ENCODE measurements at regions not wholly inside any gene's neighbourhood (a gene's known extent, or its start where the extent isn't known, plus 50 kb on each side); places are given as distances from the start of the nearest gene placed in this dataset.
"Not testable (repeated sequence)": the region's sequence is repeated elsewhere in the genome, so short reads cannot be mapped to it uniquely, and the experiment has no call there.

- TF ChIP-seq, protein P1, sequence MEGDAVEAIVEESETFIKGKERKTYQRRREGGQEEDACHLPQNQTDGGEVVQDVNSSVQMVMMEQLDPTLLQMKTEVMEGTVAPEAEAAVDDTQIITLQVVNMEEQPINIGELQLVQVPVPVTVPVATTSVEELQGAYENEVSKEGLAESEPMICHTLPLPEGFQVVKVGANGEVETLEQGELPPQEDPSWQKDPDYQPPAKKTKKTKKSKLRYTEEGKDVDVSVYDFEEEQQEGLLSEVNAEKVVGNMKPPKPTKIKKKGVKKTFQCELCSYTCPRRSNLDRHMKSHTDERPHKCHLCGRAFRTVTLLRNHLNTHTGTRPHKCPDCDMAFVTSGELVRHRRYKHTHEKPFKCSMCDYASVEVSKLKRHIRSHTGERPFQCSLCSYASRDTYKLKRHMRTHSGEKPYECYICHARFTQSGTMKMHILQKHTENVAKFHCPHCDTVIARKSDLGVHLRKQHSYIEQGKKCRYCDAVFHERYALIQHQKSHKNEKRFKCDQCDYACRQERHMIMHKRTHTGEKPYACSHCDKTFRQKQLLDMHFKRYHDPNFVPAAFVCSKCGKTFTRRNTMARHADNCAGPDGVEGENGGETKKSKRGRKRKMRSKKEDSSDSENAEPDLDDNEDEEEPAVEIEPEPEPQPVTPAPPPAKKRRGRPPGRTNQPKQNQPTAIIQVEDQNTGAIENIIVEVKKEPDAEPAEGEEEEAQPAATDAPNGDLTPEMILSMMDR (IDR thresholded peaks at IDR 0.05; ENCODE audit: low read length, missing control alignments) = no peak
- DNase-seq (ENCODE audit: low read depth) = no peak
- H3K4me3 ChIP-seq (replicated peaks; ENCODE audit: low read depth, low read length) = no peak overlapping the region
These were observed 106.7 kb upstream of the UBAC2 start for GRCh38 chr13:99093997-99094396.

GRCh38 chr13:99101831-99102230 lies 98.8 kb upstream of the UBAC2 start:
- not testable (repeated sequence) for DNase-seq (ENCODE audit: low read depth); H3K4me3 ChIP-seq (replicated peaks; ENCODE audit: low read depth, low read length)

DNA sequence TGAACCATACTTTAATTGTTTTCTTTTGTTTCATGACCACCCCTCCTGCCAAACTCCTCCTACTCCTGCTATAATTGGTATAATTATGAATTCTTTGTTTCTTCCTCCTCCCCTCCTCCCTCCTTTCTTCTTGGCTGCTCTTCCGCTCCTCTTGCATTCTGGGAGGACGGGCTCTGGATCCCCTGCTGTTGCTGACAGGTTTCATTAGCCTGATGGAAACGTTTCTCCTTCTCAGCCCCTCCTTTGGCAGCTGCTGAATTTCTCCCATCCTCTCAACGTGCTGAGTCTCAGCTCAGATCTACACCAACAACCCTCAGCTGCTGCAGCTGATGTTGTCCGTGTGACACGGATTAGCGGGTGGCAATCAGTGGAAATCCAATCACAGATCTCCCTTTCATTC lies 97.1 kb upstream of the UBAC2 start:
- DNase-seq (ENCODE audit: low read depth) = no peak
- no peak overlapping the region for H3K4me3 ChIP-seq (replicated peaks; ENCODE audit: low read depth, low read length)
- TF ChIP-seq, protein P1 (IDR thresholded peaks at IDR 0.05; ENCODE audit: low read length, missing control alignments) = no peak

- H3K4me3 ChIP-seq (replicated peaks; ENCODE audit: low read depth, low read length) = no peak overlapping the region
- TF ChIP-seq, protein P1 (IDR thresholded peaks at IDR 0.05; ENCODE audit: low read length, missing control alignments) = no peak
- DNase-seq (ENCODE audit: low read depth) = no peak
These were observed 96.3 kb upstream of the UBAC2 start for GRCh38 chr13:99104396-99104795.

DNA sequence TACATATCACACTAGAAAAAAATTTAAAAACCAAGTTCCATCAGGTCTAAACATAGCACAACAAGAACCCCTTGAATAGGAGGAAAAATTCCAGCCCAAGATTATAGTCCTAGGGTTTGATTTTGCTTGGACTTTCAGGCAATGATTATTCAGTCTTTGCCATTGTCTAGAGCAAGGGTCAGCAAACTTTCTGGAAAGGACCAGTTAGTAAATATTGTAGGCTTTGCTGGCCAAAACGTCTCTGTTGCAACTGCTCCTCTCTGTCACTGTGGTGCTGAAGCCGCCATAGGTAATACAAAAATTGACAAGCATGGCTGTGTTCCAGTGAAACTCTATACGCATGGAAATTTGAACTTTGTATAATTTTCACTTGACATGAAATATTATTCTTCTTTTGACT lies 95.5 kb upstream of the UBAC2 start:
- TF ChIP-seq, protein P1 (IDR thresholded peaks at IDR 0.05; ENCODE audit: low read length, missing control alignments) = no peak
- no peak for DNase-seq (ENCODE audit: low read depth)
- H3K4me3 ChIP-seq (replicated peaks; ENCODE audit: low read depth, low read length) = no peak overlapping the region

DNA sequence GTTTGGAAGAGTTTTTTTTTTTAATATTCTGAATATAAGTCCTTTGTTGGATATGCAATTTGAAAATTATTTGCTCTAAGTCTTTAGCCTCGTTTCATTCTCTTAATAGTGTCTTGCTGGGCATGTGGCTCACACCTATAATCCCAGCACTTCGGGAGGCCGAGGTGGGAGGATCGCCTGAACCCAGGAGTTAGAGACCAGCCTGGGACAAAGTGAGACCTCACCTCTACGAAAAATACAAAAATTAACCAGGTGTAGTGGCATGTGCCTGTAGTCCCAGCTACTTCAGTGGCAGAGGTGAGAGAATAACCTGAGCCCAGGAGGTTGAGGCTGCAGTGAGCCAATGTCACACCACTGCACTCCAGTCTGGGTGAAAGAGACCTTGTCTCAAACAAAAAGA lies 87.3 kb upstream of the UBAC2 start:
- no peak for DNase-seq (ENCODE audit: low read depth)
- TF ChIP-seq, protein P1 (IDR thresholded peaks at IDR 0.05; ENCODE audit: low read length, missing control alignments) = no peak
- H3K4me3 ChIP-seq (replicated peaks; ENCODE audit: low read depth, low read length) = no peak overlapping the region

DNA sequence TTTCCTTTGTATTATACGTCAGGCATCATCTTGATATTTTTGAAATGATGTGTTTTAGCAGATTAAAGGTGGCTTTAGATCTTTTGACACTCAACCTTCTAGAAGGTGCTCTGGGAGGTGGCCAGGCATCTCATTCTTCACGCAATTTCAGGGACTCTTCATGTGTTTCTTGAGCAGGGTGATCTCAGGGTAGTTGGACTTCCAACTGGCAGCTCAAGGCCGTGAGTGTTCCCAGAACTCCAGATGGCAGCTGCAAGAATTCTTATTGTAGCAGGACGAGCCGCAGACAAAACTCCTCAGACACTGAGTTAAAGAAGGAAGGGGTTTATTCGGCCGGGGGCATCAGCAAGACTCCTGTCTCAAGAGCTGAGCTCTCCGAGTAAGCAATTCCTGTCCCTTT lies 82.5 kb upstream of the UBAC2 start:
- TF ChIP-seq, protein P1 (IDR thresholded peaks at IDR 0.05; ENCODE audit: low read length, missing control alignments) = no peak

GRCh38 chr13:99119656-99120055 lies 81.0 kb upstream of the UBAC2 start:
- TF ChIP-seq, protein P1 (IDR thresholded peaks at IDR 0.05; ENCODE audit: low read length, missing control alignments) = no peak
- DNase-seq (ENCODE audit: low read depth) = no peak
- no peak overlapping the region for H3K4me3 ChIP-seq (replicated peaks; ENCODE audit: low read depth, low read length)

More for the DNA sequence above, 82.5 kb upstream of the UBAC2 start:
- no peak overlapping the region for H3K4me3 ChIP-seq (replicated peaks; ENCODE audit: low read depth, low read length)
- DNase-seq (ENCODE audit: low read depth) = no peak
